ENCODE measurements at regions not wholly inside any gene's neighbourhood (a gene's known extent, or its start where the extent isn't known, plus 50 kb on each side); places are given as distances from the start of the nearest gene placed in this dataset.
"Not testable (repeated sequence)": the region's sequence is repeated elsewhere in the genome, so short reads cannot be mapped to it uniquely, and the experiment has no call there.

GRCh38 chr5:103895738-103896137 is 333.1 kb upstream of the NUDT12 start:
- no peak for DNase-seq (ENCODE audit: low spot score)
- Mint-ChIP-seq H3K4me3 (no peak overlapping the region), H3K27me3 (ENCODE audit: low read depth) (no peaks in the 10 kb centered on the region), H3K4me1 (ENCODE audit: low read depth) (no peaks in the 10 kb centered on the region), H3K9me3 (peaks cover 6% of the 10 kb centered on the region), H3K36me3 (ENCODE audit: low read depth) (no peaks in the 10 kb centered on the region), H3K27ac (no peak overlapping the region)

GRCh38 chr5:103894882-103895281 is 332.3 kb upstream of the NUDT12 start:
- Mint-ChIP-seq H3K9me3 (peaks cover 6% of the 10 kb centered on the region), H3K27ac (no peak overlapping the region), H3K4me3 (no peak overlapping the region), H3K4me1 (ENCODE audit: low read depth) (no peaks in the 10 kb centered on the region), H3K27me3 (ENCODE audit: low read depth) (no peaks in the 10 kb centered on the region), H3K36me3 (ENCODE audit: low read depth) (no peaks in the 10 kb centered on the region)
- DNase-seq (ENCODE audit: low spot score): no peak

GRCh38 chr5:103891151-103891550 is 328.6 kb upstream of the NUDT12 start:
- Mint-ChIP-seq H3K9me3 (no peaks in the 10 kb centered on the region), H3K4me3 (no peak overlapping the region), H3K27me3 (ENCODE audit: low read depth) (no peaks in the 10 kb centered on the region), H3K36me3 (ENCODE audit: low read depth) (no peaks in the 10 kb centered on the region), H3K27ac (no peak overlapping the region), H3K4me1 (ENCODE audit: low read depth) (no peaks in the 10 kb centered on the region)
- no peak for DNase-seq (ENCODE audit: low spot score)

- H3K9me3 Mint-ChIP-seq: no peaks in the 10 kb centered on the region
- no peak overlapping the region for H3K4me3 Mint-ChIP-seq
- no peaks in the 10 kb centered on the region for H3K36me3 Mint-ChIP-seq (ENCODE audit: low read depth)
- no peaks in the 10 kb centered on the region for H3K4me1 Mint-ChIP-seq (ENCODE audit: low read depth)
- no peaks in the 10 kb centered on the region for H3K27me3 Mint-ChIP-seq (ENCODE audit: low read depth)
- no peak overlapping the region for H3K27ac Mint-ChIP-seq
- no peak for DNase-seq (ENCODE audit: low spot score)
These were observed 327.7 kb upstream of the NUDT12 start for GRCh38 chr5:103890313-103890712.

GRCh38 chr5:103889500-103890209 is 327.1 kb upstream of the NUDT12 start:
- H3K27ac Mint-ChIP-seq: no peak overlapping the region
- H3K9me3 Mint-ChIP-seq: no peaks in the 10 kb centered on the region
- H3K4me3 Mint-ChIP-seq: no peak overlapping the region
- no peaks in the 10 kb centered on the region for H3K4me1 Mint-ChIP-seq (ENCODE audit: low read depth)
- H3K36me3 Mint-ChIP-seq (ENCODE audit: low read depth): no peaks in the 10 kb centered on the region
- H3K27me3 Mint-ChIP-seq (ENCODE audit: low read depth): no peaks in the 10 kb centered on the region
- no peak for DNase-seq (ENCODE audit: low spot score)

GRCh38 chr5:103886826-103887225 is 324.2 kb upstream of the NUDT12 start:
- Mint-ChIP-seq H3K4me3 (no peak overlapping the region), H3K9me3 (no peaks in the 10 kb centered on the region), H3K27ac (no peak overlapping the region), H3K36me3 (ENCODE audit: low read depth) (no peaks in the 10 kb centered on the region), H3K4me1 (ENCODE audit: low read depth) (no peaks in the 10 kb centered on the region), H3K27me3 (ENCODE audit: low read depth) (no peaks in the 10 kb centered on the region)
- DNase-seq (ENCODE audit: low spot score): no peak

- H3K27ac Mint-ChIP-seq: no peak overlapping the region
- H3K36me3 Mint-ChIP-seq (ENCODE audit: low read depth): no peaks in the 10 kb centered on the region
- H3K4me1 Mint-ChIP-seq (ENCODE audit: low read depth): no peaks in the 10 kb centered on the region
- H3K9me3 Mint-ChIP-seq: no peaks in the 10 kb centered on the region
- no peak overlapping the region for H3K4me3 Mint-ChIP-seq
- H3K27me3 Mint-ChIP-seq (ENCODE audit: low read depth): no peaks in the 10 kb centered on the region
- no peak for DNase-seq (ENCODE audit: low spot score)
These were observed 320.6 kb upstream of the NUDT12 start for GRCh38 chr5:103883143-103883542.

GRCh38 chr5:103881560-103881959 is 319.0 kb upstream of the NUDT12 start:
- Mint-ChIP-seq H3K36me3 (ENCODE audit: low read depth) (no peaks in the 10 kb centered on the region), H3K9me3 (no peaks in the 10 kb centered on the region)
- DNase-seq (ENCODE audit: low spot score): no peak

GRCh38 chr5:103867857-103868598 is 305.4 kb upstream of the NUDT12 start:
- Mint-ChIP-seq H3K4me1 (ENCODE audit: low read depth) (no peaks in the 10 kb centered on the region), H3K36me3 (ENCODE audit: low read depth) (no peaks in the 10 kb centered on the region), H3K4me3 (no peak overlapping the region), H3K27me3 (ENCODE audit: low read depth) (no peaks in the 10 kb centered on the region), H3K27ac (no peak overlapping the region), H3K9me3 (peaks cover 7% of the 10 kb centered on the region)
- no peak for DNase-seq (ENCODE audit: low spot score)

More at GRCh38 chr5:103881560-103881959, 319.0 kb upstream of the NUDT12 start:
- H3K4me1 Mint-ChIP-seq (ENCODE audit: low read depth): no peaks in the 10 kb centered on the region
- no peaks in the 10 kb centered on the region for H3K27me3 Mint-ChIP-seq (ENCODE audit: low read depth)
- H3K4me3 Mint-ChIP-seq: no peak overlapping the region
- H3K27ac Mint-ChIP-seq: no peak overlapping the region

- H3K9me3 Mint-ChIP-seq: peaks cover 7% of the 10 kb centered on the region
- no peaks in the 10 kb centered on the region for H3K4me1 Mint-ChIP-seq (ENCODE audit: low read depth)
- no peaks in the 10 kb centered on the region for H3K36me3 Mint-ChIP-seq (ENCODE audit: low read depth)
- no peak overlapping the region for H3K4me3 Mint-ChIP-seq
- no peaks in the 10 kb centered on the region for H3K27me3 Mint-ChIP-seq (ENCODE audit: low read depth)
- DNase-seq (ENCODE audit: low spot score): no peak
- no peak overlapping the region for H3K27ac Mint-ChIP-seq
These were observed 303.6 kb upstream of the NUDT12 start for GRCh38 chr5:103866169-103866568.

GRCh38 chr5:103862398-103862797 is 299.8 kb upstream of the NUDT12 start:
- no peak overlapping the region for H3K27ac Mint-ChIP-seq
- no peak overlapping the region for H3K4me3 Mint-ChIP-seq
- no peaks in the 10 kb centered on the region for H3K36me3 Mint-ChIP-seq (ENCODE audit: low read depth)
- H3K9me3 Mint-ChIP-seq: peaks cover 7% of the 10 kb centered on the region
- DNase-seq (ENCODE audit: low spot score): no peak
- no peaks in the 10 kb centered on the region for H3K27me3 Mint-ChIP-seq (ENCODE audit: low read depth)
- H3K4me1 Mint-ChIP-seq (ENCODE audit: low read depth): no peaks in the 10 kb centered on the region

GRCh38 chr5:103860327-103860726 is 297.7 kb upstream of the NUDT12 start:
- Mint-ChIP-seq H3K27ac (no peak overlapping the region), H3K4me1 (ENCODE audit: low read depth) (no peaks in the 10 kb centered on the region), H3K9me3 (peaks cover 5% of the 10 kb centered on the region), H3K27me3 (ENCODE audit: low read depth) (no peaks in the 10 kb centered on the region), H3K36me3 (ENCODE audit: low read depth) (no peaks in the 10 kb centered on the region), H3K4me3 (no peak overlapping the region)
- DNase-seq (ENCODE audit: low spot score): no peak

GRCh38 chr5:103858367-103858766 is 295.8 kb upstream of the NUDT12 start:
- not testable (repeated sequence) for H3K27ac Mint-ChIP-seq; H3K27me3 Mint-ChIP-seq (ENCODE audit: low read depth); H3K9me3 Mint-ChIP-seq; DNase-seq (ENCODE audit: low spot score); H3K36me3 Mint-ChIP-seq (ENCODE audit: low read depth); H3K4me1 Mint-ChIP-seq (ENCODE audit: low read depth); H3K4me3 Mint-ChIP-seq

GRCh38 chr5:103851091-103851490 is 288.5 kb upstream of the NUDT12 start:
- Mint-ChIP-seq H3K27me3 (ENCODE audit: low read depth) (no peaks in the 10 kb centered on the region), H3K4me1 (ENCODE audit: low read depth) (no peaks in the 10 kb centered on the region), H3K36me3 (ENCODE audit: low read depth) (no peaks in the 10 kb centered on the region), H3K9me3 (no peaks in the 10 kb centered on the region), H3K4me3 (no peak overlapping the region), H3K27ac (no peak overlapping the region)
- DNase-seq (ENCODE audit: low spot score): no peak

All from T-helper 2 cell treated with Interferon-gamma antibody and Interleukin-4, amounts not matched to agents 5 μg/mL and 100 μg/mL, for 36 hours (primary cell).